ENCODE measurements at regions not wholly inside any gene's neighbourhood (a gene's known extent, or its start where the extent isn't known, plus 50 kb on each side); places are given as distances from the start of the nearest gene placed in this dataset.
"Not testable (repeated sequence)": the region's sequence is repeated elsewhere in the genome, so short reads cannot be mapped to it uniquely, and the experiment has no call there.

- H3K4me3 ChIP-seq; H3K9me2 ChIP-seq (replicated peaks; ENCODE audit: insufficient read depth); H3K27ac ChIP-seq; H2AFZ ChIP-seq; H4K20me1 ChIP-seq (ENCODE audit: insufficient read depth, poor library complexity, severe bottlenecking); H3K4me1 ChIP-seq (ENCODE audit: insufficient read depth); H3K9me3 ChIP-seq (ENCODE audit: low read depth); H3K36me3 ChIP-seq (replicated peaks; ENCODE audit: insufficient read depth, low read depth); H3K27me3 ChIP-seq; H3K79me2 ChIP-seq; DNase-seq (ENCODE audit: low spot score); H3K4me2 ChIP-seq: not testable (repeated sequence)
- WGBS (ENCODE audit: low lambda C conversion rate, missing lambda C conversion rate) = 92% methylated on average over 6 of the region's 6 CpGs
Measured at GRCh38 chr9:78172610-78173009, 63.3 kb upstream of the CEP78 start.

GRCh38 chr9:78171651-78172050 lies 64.2 kb upstream of the CEP78 start:
- WGBS (ENCODE audit: low lambda C conversion rate, missing lambda C conversion rate) = 95% methylated on average over 1 of the region's 1 CpG

GRCh38 chr9:78169125-78169524 lies 66.8 kb upstream of the CEP78 start:
- H3K79me2 ChIP-seq = no peaks in the 10 kb centered on the region
- H3K36me3 ChIP-seq (replicated peaks; ENCODE audit: insufficient read depth, low read depth) = no peaks in the 10 kb centered on the region
- no peaks in the 10 kb centered on the region for H3K9me3 ChIP-seq (ENCODE audit: low read depth)
- H3K9me2 ChIP-seq (replicated peaks; ENCODE audit: insufficient read depth) = no peaks in the 10 kb centered on the region
- DNase-seq (ENCODE audit: low spot score) = no peak
- no peaks in the 10 kb centered on the region for H3K27me3 ChIP-seq
- H4K20me1 ChIP-seq (ENCODE audit: insufficient read depth, poor library complexity, severe bottlenecking) = no peaks in the 10 kb centered on the region
- TF ChIP-seq CTCF (IDR thresholded peaks at IDR 0.05; ENCODE audit: poor library complexity) = no peak
- H2AFZ ChIP-seq = no peak overlapping the region
- no peak overlapping the region for H3K4me2 ChIP-seq
- WGBS (ENCODE audit: low lambda C conversion rate, missing lambda C conversion rate) = 91% methylated on average over 6 of the region's 6 CpGs
- H3K4me3 ChIP-seq = no peak overlapping the region
- peak overlapping the region; percentile 62 for H3K27ac ChIP-seq
- H3K4me1 ChIP-seq (ENCODE audit: insufficient read depth) = peaks cover 6% of the 10 kb centered on the region

More at GRCh38 chr9:78171651-78172050, 64.2 kb upstream of the CEP78 start:
- Histone ChIP-seq H3K27ac (no peak overlapping the region), H3K9me3 (ENCODE audit: low read depth) (no peaks in the 10 kb centered on the region), H3K9me2 (replicated peaks; ENCODE audit: insufficient read depth) (no peaks in the 10 kb centered on the region), H3K4me2 (no peak overlapping the region), H3K4me1 (ENCODE audit: insufficient read depth) (peaks cover 6% of the 10 kb centered on the region), H3K36me3 (replicated peaks; ENCODE audit: insufficient read depth, low read depth) (no peaks in the 10 kb centered on the region), H3K27me3 (no peaks in the 10 kb centered on the region), H4K20me1 (ENCODE audit: insufficient read depth, poor library complexity, severe bottlenecking) (no peaks in the 10 kb centered on the region), H2AFZ (no peak overlapping the region), H3K4me3 (no peak overlapping the region), H3K79me2 (no peaks in the 10 kb centered on the region)
- no peak for TF ChIP-seq CTCF (IDR thresholded peaks at IDR 0.05; ENCODE audit: poor library complexity)
- TF ChIP-seq EZH2phosphoT487 (IDR thresholded peaks at IDR 0.05; ENCODE audit: low read depth, severe bottlenecking, unreplicated experiment) = no peak
- TF ChIP-seq EZH2 (IDR thresholded peaks at IDR 0.05; ENCODE audit: borderline replicate concordance) = no peak
- no peak for DNase-seq (ENCODE audit: low spot score)

DNA sequence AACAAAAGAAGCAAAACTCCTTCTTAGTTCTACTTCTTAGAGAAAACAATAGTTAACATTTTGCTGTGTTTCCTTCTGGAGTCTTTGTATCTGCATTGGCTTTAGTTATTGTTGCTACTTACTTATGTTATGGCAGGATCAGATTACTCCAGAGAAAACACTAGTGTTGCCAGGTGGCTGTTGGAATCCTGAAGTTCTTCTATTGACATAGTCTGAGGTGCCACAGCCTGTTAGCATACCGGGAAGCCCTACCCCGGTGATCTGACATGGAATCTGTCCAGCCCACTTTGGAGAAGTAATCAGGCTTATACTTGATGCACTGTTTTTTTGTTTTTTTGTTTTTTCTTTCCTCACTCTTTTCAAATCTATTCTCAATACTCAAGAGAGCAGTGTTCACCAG lies 68.5 kb upstream of the CEP78 start:
- no peaks in the 10 kb centered on the region for H3K9me3 ChIP-seq (ENCODE audit: low read depth)
- H2AFZ ChIP-seq = no peak overlapping the region
- no peaks in the 10 kb centered on the region for H4K20me1 ChIP-seq (ENCODE audit: insufficient read depth, poor library complexity, severe bottlenecking)
- DNase-seq (ENCODE audit: low spot score) = peak; percentile 67
- no peaks in the 10 kb centered on the region for H3K79me2 ChIP-seq
- WGBS (ENCODE audit: low lambda C conversion rate, missing lambda C conversion rate) = 11% methylated on average over 2 of the region's 2 CpGs
- no peaks in the 10 kb centered on the region for H3K27me3 ChIP-seq
- H3K9me2 ChIP-seq (replicated peaks; ENCODE audit: insufficient read depth) = no peaks in the 10 kb centered on the region
- H3K36me3 ChIP-seq (replicated peaks; ENCODE audit: insufficient read depth, low read depth) = no peaks in the 10 kb centered on the region
- no peak for TF ChIP-seq CTCF (IDR thresholded peaks at IDR 0.05; ENCODE audit: poor library complexity)
- TF ChIP-seq EZH2 (IDR thresholded peaks at IDR 0.05; ENCODE audit: borderline replicate concordance) = no peak
- no peak for TF ChIP-seq EZH2phosphoT487 (IDR thresholded peaks at IDR 0.05; ENCODE audit: low read depth, severe bottlenecking, unreplicated experiment)
- H3K4me2 ChIP-seq = no peak overlapping the region
- peak overlapping the region; percentile 45 for H3K27ac ChIP-seq
- no peak overlapping the region for H3K4me3 ChIP-seq
- peaks cover 6% of the 10 kb centered on the region for H3K4me1 ChIP-seq (ENCODE audit: insufficient read depth)

Data from hepatocyte (in vitro differentiated cells).